Neuronal stem cell (in vitro differentiated cells): ENCODE measurements at regions not wholly inside any gene's neighbourhood (a gene's known extent, or its start where the extent isn't known, plus 50 kb on each side); places are given as distances from the start of the nearest gene placed in this dataset.

Experiments
- DNase-seq: peaks from one replicate; pipeline ENCODE4 v3.0.0-alpha.2; 2013; ENCODE audit warnings: low spot score
- H2AFZ ChIP-seq: one replicate; pipeline ENCODE4 v1.6.1; 2013; ENCODE audit warnings: mild to moderate bottlenecking, low read length, inconsistent platforms
- H2AK5ac ChIP-seq: 2 replicates; pipeline ENCODE4 v1.6.1; 2013; ENCODE audit warnings: low read depth, mild to moderate bottlenecking, inconsistent platforms, low read length, moderate library complexity, mixed read lengths
- H2BK120ac ChIP-seq: 2 replicates; pipeline ENCODE4 v1.6.1; 2013; ENCODE audit warnings: low read depth, mild to moderate bottlenecking, inconsistent platforms, low read length, moderate library complexity, mixed read lengths
- H2BK12ac ChIP-seq: one replicate; pipeline ENCODE4 v1.6.1; 2013; ENCODE audit warnings: low read length, inconsistent platforms
- H2BK15ac ChIP-seq: 2 replicates; pipeline ENCODE4 v1.6.1; 2013; ENCODE audit warnings: mild to moderate bottlenecking, low read length, inconsistent platforms, mixed read lengths
- H2BK5ac ChIP-seq: one replicate; pipeline ENCODE4 v1.6.1; 2013; ENCODE audit warnings: inconsistent platforms, mild to moderate bottlenecking, low read length, moderate library complexity
- H3K14ac ChIP-seq: one replicate; pipeline ENCODE4 v1.6.1; 2013; ENCODE audit warnings: low read length, inconsistent platforms
- H3K18ac ChIP-seq: 2 replicates; pipeline ENCODE4 v1.6.1; 2013; ENCODE audit warnings: low read length, inconsistent platforms
- H3K23ac ChIP-seq: 2 replicates; pipeline ENCODE4 v1.6.1; 2013; ENCODE audit warnings: low read depth, mild to moderate bottlenecking, mixed read lengths, low read length, inconsistent platforms; ENCODE audit not compliant: poor library complexity
- H3K27ac ChIP-seq: replicated peaks from 3 replicates; pipeline ENCODE4 v1.5.1; 2013; ENCODE audit warnings: low read length, inconsistent platforms
- H3K27me3 ChIP-seq, 3 experiments: 2 replicates each; pipeline ENCODE4 v1.6.1; 2013; ENCODE audit warnings: low read length in 3 of 3, mild to moderate bottlenecking in 2 of 3, inconsistent platforms in 1 of 3, low read depth in 1 of 3, mixed read lengths in 1 of 3, moderate library complexity in 1 of 3; ENCODE audit not compliant: control insufficient read depth in 3 of 3, insufficient read depth in 3 of 3
- H3K36me3 ChIP-seq, 2 donors: replicated peaks in 1 of 2; 2 replicates each; pipeline ENCODE4 v1.6.1; 2013; ENCODE audit warnings: low read length in 2 of 2; ENCODE audit not compliant: control insufficient read depth in 2 of 2, insufficient read depth in 2 of 2
- H3K4ac ChIP-seq: 2 replicates; pipeline ENCODE4 v1.6.1; 2013; ENCODE audit warnings: inconsistent platforms, mild to moderate bottlenecking, low read length, moderate library complexity
- H3K4me1 ChIP-seq, 2 donors: 1 replicate in 1 of 2; 2 replicates in 1 of 2; pipeline ENCODE4 v1.6.1; 2013; ENCODE audit warnings: low read length in 2 of 2, low read depth in 1 of 2; ENCODE audit not compliant: control insufficient read depth in 2 of 2, insufficient read depth in 1 of 2
- H3K4me2 ChIP-seq: one replicate; pipeline ENCODE4 v1.6.1; 2013; ENCODE audit warnings: mild to moderate bottlenecking, low read length, inconsistent platforms; ENCODE audit not compliant: insufficient read depth, poor library complexity, severe bottlenecking
- H3K4me3 ChIP-seq, 2 donors: 2 replicates each; pipeline ENCODE4 v1.5.1; 2013; ENCODE audit warnings: low read length in 2 of 2, mild to moderate bottlenecking in 2 of 2, inconsistent platforms in 1 of 2, moderate library complexity in 1 of 2
- H3K79me1 ChIP-seq: one replicate; pipeline ENCODE4 v1.6.1; 2013; ENCODE audit warnings: low read depth, mild to moderate bottlenecking, inconsistent platforms, low read length, moderate library complexity
- H3K9ac ChIP-seq: one replicate; pipeline ENCODE4 v1.6.1; 2013; ENCODE audit warnings: mild to moderate bottlenecking, low read depth, low read length, inconsistent platforms; ENCODE audit not compliant: poor library complexity
- H3K9me3 ChIP-seq, 2 donors: replicated peaks in 1 of 2; 2 replicates each; pipeline versions ENCODE3 to v1.6.1; 2013; ENCODE audit warnings: low read length in 2 of 2, mild to moderate bottlenecking in 2 of 2, inconsistent platforms in 1 of 2, low read depth in 1 of 2, mixed read lengths in 1 of 2, moderate library complexity in 1 of 2; ENCODE audit not compliant: control insufficient read depth in 2 of 2, insufficient read depth in 1 of 2
- H4K8ac ChIP-seq: one replicate; pipeline ENCODE4 v1.6.1; 2013; ENCODE audit warnings: low read depth, mild to moderate bottlenecking, inconsistent platforms, low read length, moderate library complexity
- H4K91ac ChIP-seq: one replicate; pipeline ENCODE4 v1.6.1; 2013; ENCODE audit warnings: low read length, low read depth, mild to moderate bottlenecking, inconsistent platforms; ENCODE audit not compliant: poor library complexity
- WGBS, 2 donors: extraction: QIAGEN DNeasy Blood & Tissue Kit; methylation state at CpG; one replicate each; pipeline ENCODE4 v1.1.7; 2013; ENCODE audit warnings: missing lambda C conversion rate in 2 of 2, mixed read lengths in 1 of 2; ENCODE audit not compliant: insufficient read length in 2 of 2, insufficient replicate concordance in 1 of 2; ENCODE audit errors: extremely low coverage in 2 of 2; 5-methylcytosine and 5-hydroxymethylcytosine counted together

- H3K4me1 ChIP-seq: no peaks in the 10 kb centered on the region
- no peak overlapping the region for H2BK15ac ChIP-seq
- H2BK12ac ChIP-seq: no peak overlapping the region
- no peak overlapping the region for H3K14ac ChIP-seq
- H3K36me3 ChIP-seq: no peaks in the 10 kb centered on the region
- no peak overlapping the region for H3K4ac ChIP-seq
- H2BK120ac ChIP-seq: no peak overlapping the region
- no peak for DNase-seq
- no peaks in the 10 kb centered on the region for H3K79me1 ChIP-seq
- no peak overlapping the region for H4K91ac ChIP-seq
- H3K4me3 ChIP-seq: no peak overlapping the region
- no peak overlapping the region for H2AFZ ChIP-seq
- no peaks in the 10 kb centered on the region for H3K9me3 ChIP-seq
- H3K4me2 ChIP-seq: no peak overlapping the region
- no peak overlapping the region for H2BK5ac ChIP-seq
- no peak overlapping the region for H3K9ac ChIP-seq
- no peak overlapping the region for H3K18ac ChIP-seq
- H3K27me3 ChIP-seq: no peaks in the 10 kb centered on the region
- no peak overlapping the region for H2AK5ac ChIP-seq
- WGBS, 2 donors: no CpG with 5 or more reads among the region's 1 CpG
- H3K23ac ChIP-seq: no peak overlapping the region
- H3K27ac ChIP-seq: no peak overlapping the region
- no peak overlapping the region for H4K8ac ChIP-seq
Measured at GRCh38 chr6:8879334-8879733, 444.0 kb upstream of the SLC35B3 start.

- no CpG with 5 or more reads among the region's 4 CpGs for WGBS, 2 donors
- Histone ChIP-seq H2BK12ac (no peak overlapping the region), H3K23ac (no peak overlapping the region), H4K8ac (no peak overlapping the region), H3K4me1 (no peaks in the 10 kb centered on the region), H2BK15ac (no peak overlapping the region), H3K9ac (no peak overlapping the region), H3K9me3 (no peaks in the 10 kb centered on the region), H3K27ac (no peak overlapping the region), H2AK5ac (no peak overlapping the region), H4K91ac (no peak overlapping the region), H3K18ac (no peak overlapping the region), H2BK5ac (no peak overlapping the region), H3K36me3 (no peaks in the 10 kb centered on the region), H3K14ac (no peak overlapping the region), H2BK120ac (no peak overlapping the region), H3K4me3 (no peak overlapping the region), H3K27me3 (no peaks in the 10 kb centered on the region), H2AFZ (no peak overlapping the region), H3K79me1 (no peaks in the 10 kb centered on the region), H3K4me2 (no peak overlapping the region), H3K4ac (no peak overlapping the region)
- no peak for DNase-seq
Measured at GRCh38 chr6:8875986-8876385, 440.6 kb upstream of the SLC35B3 start.

GRCh38 chr6:8872589-8872988 is 437.2 kb upstream of the SLC35B3 start:
- Histone ChIP-seq H3K9me3 (no peaks in the 10 kb centered on the region), H4K8ac (no peak overlapping the region), H2BK5ac (no peak overlapping the region), H3K4me1 (no peaks in the 10 kb centered on the region), H2BK15ac (no peak overlapping the region), H3K79me1 (no peaks in the 10 kb centered on the region), H3K9ac (no peak overlapping the region), H3K36me3 (no peaks in the 10 kb centered on the region), H3K4ac (no peak overlapping the region), H3K27ac (no peak overlapping the region), H3K27me3 (peaks cover 0 to 1% (median 0%) of the 10 kb centered on the region in 3 experiments), H3K23ac (no peak overlapping the region), H4K91ac (no peak overlapping the region), H3K4me2 (no peak overlapping the region), H3K14ac (no peak overlapping the region), H2AK5ac (no peak overlapping the region), H3K18ac (no peak overlapping the region), H2BK120ac (no peak overlapping the region), H2BK12ac (no peak overlapping the region), H3K4me3 (no peak overlapping the region), H2AFZ (no peak overlapping the region)
- WGBS, 2 donors: no CpG with 5 or more reads among the region's 3 CpGs
- DNase-seq: no peak

- no peaks in the 10 kb centered on the region for H3K9me3 ChIP-seq
- no CpG with 5 or more reads among the region's 3 CpGs for WGBS, 2 donors
Measured at GRCh38 chr6:8865451-8865850, 430.1 kb upstream of the SLC35B3 start.

More at GRCh38 chr6:8865451-8865850, 430.1 kb upstream of the SLC35B3 start:
- peak; percentile 18 for DNase-seq
- Histone ChIP-seq H2BK5ac (no peak overlapping the region), H3K4ac (no peak overlapping the region), H3K4me2 (no peak overlapping the region), H3K9ac (no peak overlapping the region), H4K8ac (no peak overlapping the region), H2AFZ (no peak overlapping the region), H3K18ac (no peak overlapping the region), H3K14ac (no peak overlapping the region), H3K27ac (no peak overlapping the region), H2BK120ac (no peak overlapping the region), H3K79me1 (no peaks in the 10 kb centered on the region), H3K4me3 (no peak overlapping the region), H4K91ac (no peak overlapping the region), H3K36me3 (no peaks in the 10 kb centered on the region), H2BK15ac (no peak overlapping the region), H2BK12ac (no peak overlapping the region), H3K27me3 (peaks cover 0 to 1% (median 0%) of the 10 kb centered on the region in 3 experiments), H3K4me1 (peaks cover 0 to 9% of the 10 kb centered on the region in 2 donors), H2AK5ac (no peak overlapping the region), H3K23ac (no peak overlapping the region)
